ENCODE measurements at regions not wholly inside any gene's neighbourhood (a gene's known extent, or its start where the extent isn't known, plus 50 kb on each side); places are given as distances from the start of the nearest gene placed in this dataset.

GRCh38 chr17:52442350-52442749, 283.8 kb upstream of the CA10 start:
- Histone ChIP-seq H3K9me3 (no peaks in the 10 kb centered on the region; the same call in 1 of the 2 replicates), H3K36me3 (ENCODE audit: control insufficient read depth, insufficient read depth, low read length) (no peaks in the 10 kb centered on the region), H3K4me1 (no peaks in the 10 kb centered on the region), H3K27me3 (replicated peaks; ENCODE audit: control insufficient read depth, insufficient read depth, low read length) (no peaks in the 10 kb centered on the region), H3K4me3 (ENCODE audit: low read depth, low read length) (no peak overlapping the region)
- H3K27ac Mint-ChIP-seq (ENCODE audit: unreplicated experiment): no peak overlapping the region
- H3K4me3 Mint-ChIP-seq (ENCODE audit: unreplicated experiment): no peak overlapping the region
- DNase-seq: no peak
- no TSS peak for BruUV-seq (replicated peaks)
- H3K9me3 Mint-ChIP-seq (ENCODE audit: unreplicated experiment): no peaks in the 10 kb centered on the region
- no peaks in the 10 kb centered on the region for H3K36me3 Mint-ChIP-seq (ENCODE audit: insufficient read depth, unreplicated experiment)
- no peaks in the 10 kb centered on the region for H3K4me1 Mint-ChIP-seq (ENCODE audit: low read depth, unreplicated experiment)
- no peak for TF ChIP-seq CTCF (IDR thresholded peaks at IDR 0.05; ENCODE audit: insufficient read depth in 1 of 2, low read depth in 1 of 2, low read length in 1 of 2, severe bottlenecking in 1 of 2, unreplicated experiment in 1 of 2)
- intact Hi-C loops (cut with micrococcal nuclease; ENCODE audit: unreplicated experiment): no loop called here
- POLR2A ChIA-PET: no interaction called here
- CTCF ChIA-PET: no interaction called here
- no peaks in the 10 kb centered on the region for H3K27me3 Mint-ChIP-seq (ENCODE audit: insufficient read depth, unreplicated experiment)

- intact Hi-C loops (cut with micrococcal nuclease; ENCODE audit: unreplicated experiment): no loop called here
- Mint-ChIP-seq H3K9me3 (ENCODE audit: unreplicated experiment) (peaks cover 12% of the 10 kb centered on the region), H3K4me1 (ENCODE audit: low read depth, unreplicated experiment) (no peaks in the 10 kb centered on the region), H3K36me3 (ENCODE audit: insufficient read depth, unreplicated experiment) (no peaks in the 10 kb centered on the region), H3K4me3 (ENCODE audit: unreplicated experiment) (no peak overlapping the region), H3K27me3 (ENCODE audit: insufficient read depth, unreplicated experiment) (no peaks in the 10 kb centered on the region), H3K27ac (ENCODE audit: unreplicated experiment) (no peak overlapping the region)
- Histone ChIP-seq H3K27me3 (replicated peaks; ENCODE audit: control insufficient read depth, insufficient read depth, low read length) (no peaks in the 10 kb centered on the region), H3K4me1 (no peaks in the 10 kb centered on the region), H3K36me3 (ENCODE audit: control insufficient read depth, insufficient read depth, low read length) (no peaks in the 10 kb centered on the region), H3K9me3 (no peaks in the 10 kb centered on the region), H3K4me3 (ENCODE audit: low read depth, low read length) (no peak overlapping the region)
- no TSS peak for BruUV-seq (replicated peaks)
- POLR2A ChIA-PET: no interaction called here
- TF ChIP-seq CTCF (IDR thresholded peaks at IDR 0.05; ENCODE audit: insufficient read depth in 1 of 2, low read depth in 1 of 2, low read length in 1 of 2, severe bottlenecking in 1 of 2, unreplicated experiment in 1 of 2): no peak
- CTCF ChIA-PET: no interaction called here
- DNase-seq: no peak
These were observed 262.1 kb upstream of the CA10 start for GRCh38 chr17:52420555-52421078.

GRCh38 chr17:52419229-52419641, 260.7 kb upstream of the CA10 start:
- Mint-ChIP-seq H3K9me3 (ENCODE audit: unreplicated experiment) (peaks cover 12% of the 10 kb centered on the region), H3K4me1 (ENCODE audit: low read depth, unreplicated experiment) (no peaks in the 10 kb centered on the region), H3K36me3 (ENCODE audit: insufficient read depth, unreplicated experiment) (no peaks in the 10 kb centered on the region), H3K27me3 (ENCODE audit: insufficient read depth, unreplicated experiment) (no peaks in the 10 kb centered on the region), H3K27ac (ENCODE audit: unreplicated experiment) (no peak overlapping the region), H3K4me3 (ENCODE audit: unreplicated experiment) (no peak overlapping the region)
- intact Hi-C loops (cut with micrococcal nuclease; ENCODE audit: unreplicated experiment): no loop called here
- Histone ChIP-seq H3K4me1 (no peaks in the 10 kb centered on the region), H3K36me3 (ENCODE audit: control insufficient read depth, insufficient read depth, low read length) (no peaks in the 10 kb centered on the region), H3K27me3 (replicated peaks; ENCODE audit: control insufficient read depth, insufficient read depth, low read length) (no peaks in the 10 kb centered on the region), H3K4me3 (ENCODE audit: low read depth, low read length) (no peak overlapping the region), H3K9me3 (no peaks in the 10 kb centered on the region)
- BruUV-seq (replicated peaks): no TSS peak
- DNase-seq: no peak
- no peak for TF ChIP-seq CTCF (IDR thresholded peaks at IDR 0.05; ENCODE audit: insufficient read depth in 1 of 2, low read depth in 1 of 2, low read length in 1 of 2, severe bottlenecking in 1 of 2, unreplicated experiment in 1 of 2)
- POLR2A ChIA-PET: no interaction called here
- CTCF ChIA-PET: no interaction called here

Data from Caco-2 (cell line).